ENCODE measurements at regions not wholly inside any gene's neighbourhood (a gene's known extent, or its start where the extent isn't known, plus 50 kb on each side); places are given as distances from the start of the nearest gene placed in this dataset.
"Not testable (repeated sequence)": the region's sequence is repeated elsewhere in the genome, so short reads cannot be mapped to it uniquely, and the experiment has no call there.

- no peak for FAIRE-seq
Observed at GRCh38 chr5:68114378-68115040, 101.0 kb upstream of the PIK3R1 start.

- FAIRE-seq, result no peak
Observed at GRCh38 chr5:68112658-68113057, 102.9 kb upstream of the PIK3R1 start.

- FAIRE-seq, result no peak
Observed at GRCh38 chr5:68110894-68111293, 104.7 kb upstream of the PIK3R1 start.

GRCh38 chr5:68110264-68110663 lies 105.3 kb upstream of the PIK3R1 start:
- no peak for FAIRE-seq

- FAIRE-seq, result not testable (repeated sequence)
Observed at GRCh38 chr5:68104217-68104616, 111.3 kb upstream of the PIK3R1 start.

GRCh38 chr5:68103297-68103696 lies 112.3 kb upstream of the PIK3R1 start:
- not testable (repeated sequence) for FAIRE-seq

GRCh38 chr5:68099327-68099726 lies 116.2 kb upstream of the PIK3R1 start:
- FAIRE-seq, result no peak

GRCh38 chr5:68093455-68094159 lies 121.9 kb upstream of the PIK3R1 start:
- FAIRE-seq, result no peak

- no peak for FAIRE-seq
Observed at GRCh38 chr5:68088302-68088701, 127.3 kb upstream of the PIK3R1 start.

GRCh38 chr5:68087866-68088265 lies 127.7 kb upstream of the PIK3R1 start:
- no peak for FAIRE-seq

GRCh38 chr5:68086857-68087256 lies 128.7 kb upstream of the PIK3R1 start:
- FAIRE-seq, result no peak

GRCh38 chr5:68086439-68086838 lies 129.1 kb upstream of the PIK3R1 start:
- no peak for FAIRE-seq

GRCh38 chr5:68084396-68084795 lies 131.2 kb upstream of the PIK3R1 start:
- no peak for FAIRE-seq

- FAIRE-seq, result no peak
Observed at GRCh38 chr5:68080282-68081050, 135.1 kb upstream of the PIK3R1 start.

GRCh38 chr5:68077349-68077894 lies 138.1 kb upstream of the PIK3R1 start:
- FAIRE-seq, result no peak

- no peak for FAIRE-seq
Observed at GRCh38 chr5:68074633-68075032, 140.9 kb upstream of the PIK3R1 start.

- FAIRE-seq, result no peak
Observed at GRCh38 chr5:68074048-68074632, 141.4 kb upstream of the PIK3R1 start.

- FAIRE-seq, result no peak
Observed at GRCh38 chr5:68071736-68072135, 143.8 kb upstream of the PIK3R1 start.

- FAIRE-seq, result no peak
Observed at GRCh38 chr5:68071282-68071632, 144.3 kb upstream of the PIK3R1 start.

- FAIRE-seq, result no peak
Observed at GRCh38 chr5:68070591-68071281, 144.8 kb upstream of the PIK3R1 start.

GRCh38 chr5:68067976-68068603 lies 147.5 kb upstream of the PIK3R1 start:
- no peak for FAIRE-seq

GRCh38 chr5:68067291-68067690 lies 148.3 kb upstream of the PIK3R1 start:
- no peak for FAIRE-seq
